ENCODE measurements at regions not wholly inside any gene's neighbourhood (a gene's known extent, or its start where the extent isn't known, plus 50 kb on each side); places are given as distances from the start of the nearest gene placed in this dataset.

GRCh38 chr3:95654570-95655362 is 1159.6 kb upstream of the EPHA6 start:
- no peak for TF ChIP-seq EZH2 (IDR thresholded peaks at IDR 0.05; ENCODE audit: borderline replicate concordance, insufficient read depth, low read depth, low read length, poor library complexity, severe bottlenecking)
- TF ChIP-seq CTCF (IDR thresholded peaks at IDR 0.05) = no peak

Measured in B cell (primary cell).